Cardiac muscle cell (in vitro differentiated cells and primary cell): ENCODE measurements at regions not wholly inside any gene's neighbourhood (a gene's known extent, or its start where the extent isn't known, plus 50 kb on each side); places are given as distances from the start of the nearest gene placed in this dataset.
"Not testable (repeated sequence)": the region's sequence is repeated elsewhere in the genome, so short reads cannot be mapped to it uniquely, and the experiment has no call there.

Experiments used
- DNase-seq, 2 donors: peaks; one replicate each; pipeline versions ENCODE4 v3.0.0 to v3.0.0-alpha.2; 2010 to 2017; ENCODE audit warnings: low read depth in 1 of 2, low spot score in 1 of 2
- H3K27ac ChIP-seq: fragments of 200-600 bp; sonication (generic); 2 replicates; pipeline ENCODE4 v1.5.1; 2016
- H3K27me3 ChIP-seq: fragments of 200-600 bp; sonication (generic); 2 replicates; pipeline ENCODE4 v1.6.0; 2016; ENCODE audit warnings: control low read depth
- H3K36me3 ChIP-seq: fragments of 200-600 bp; sonication (generic); 2 replicates; pipeline ENCODE4 v1.5.1; 2016; ENCODE audit warnings: control low read depth
- H3K4me1 ChIP-seq: fragments of 200-600 bp; sonication (generic); 2 replicates; pipeline ENCODE4 v1.8.1; 2017; ENCODE audit warnings: low read depth, mild to moderate bottlenecking, mixed run types
- H3K4me3 ChIP-seq: fragments of 200-600 bp; sonication (generic); 2 replicates; pipeline ENCODE4 v1.5.1; 2016; ENCODE audit warnings: mild to moderate bottlenecking
- H3K9me3 ChIP-seq: fragments of 200-600 bp; sonication (generic); 2 replicates; pipeline ENCODE4 v1.5.1; 2017; ENCODE audit warnings: low read depth, mild to moderate bottlenecking, control low read depth
- CTCF ChIP-seq: IDR thresholded peaks from 2 replicates; pipeline ENCODE4 v1.5.1; 2012; ENCODE audit warnings: low read depth, mild to moderate bottlenecking, low read length

DNA sequence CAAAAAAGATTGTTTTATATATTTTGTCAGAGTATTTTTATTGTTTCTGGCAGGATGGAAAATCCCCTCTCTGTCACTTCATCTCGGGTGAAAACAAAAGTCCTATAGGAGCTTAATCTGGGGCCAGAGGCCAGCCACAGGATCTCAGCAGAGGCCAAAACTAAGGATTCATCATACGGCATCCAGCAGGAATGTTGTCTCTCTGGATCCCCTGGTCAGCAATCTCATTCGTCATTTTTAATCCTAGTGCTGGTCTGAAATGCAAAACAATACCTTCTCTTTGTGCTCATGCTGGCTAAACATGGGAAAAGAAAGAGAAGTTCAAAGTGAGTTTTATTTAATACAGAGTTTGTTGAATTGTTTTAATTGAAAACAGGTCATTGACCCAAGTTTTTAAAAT, 482.5 kb upstream of the AUTS2 start:
- H3K36me3 ChIP-seq: no peaks in the 10 kb centered on the region
- H3K9me3 ChIP-seq: no peaks in the 10 kb centered on the region
- no peak overlapping the region for H3K4me3 ChIP-seq
- no peaks in the 10 kb centered on the region for H3K4me1 ChIP-seq
- no peak for TF ChIP-seq CTCF
- no peaks in the 10 kb centered on the region for H3K27me3 ChIP-seq
- DNase-seq: no peak
- H3K27ac ChIP-seq: no peak overlapping the region

DNA sequence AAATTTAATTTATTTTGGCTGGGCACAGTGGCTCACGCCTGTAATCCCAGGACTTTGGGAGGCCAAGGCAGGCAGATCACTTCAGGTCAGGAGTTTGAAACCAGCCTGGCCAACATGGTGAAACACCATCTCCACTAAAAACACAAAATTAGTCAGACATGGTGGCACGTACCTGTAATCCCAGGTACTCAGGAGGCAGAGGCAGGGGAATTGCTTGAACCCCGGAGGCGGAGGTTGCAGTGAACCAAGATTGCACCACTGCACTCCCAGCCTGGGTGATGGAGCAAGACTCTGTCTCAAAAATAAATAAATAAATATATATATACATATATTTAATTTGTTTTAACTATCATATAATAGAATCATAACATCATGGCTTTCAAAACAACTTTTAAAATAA, 482.1 kb upstream of the AUTS2 start:
- not testable (repeated sequence) for H3K27ac ChIP-seq, H3K4me1 ChIP-seq, H3K9me3 ChIP-seq, DNase-seq, H3K4me3 ChIP-seq, H3K27me3 ChIP-seq, H3K36me3 ChIP-seq

- TF ChIP-seq CTCF: no peak
- no peaks in the 10 kb centered on the region for H3K9me3 ChIP-seq
- no peaks in the 10 kb centered on the region for H3K4me1 ChIP-seq
- no peak overlapping the region for H3K27ac ChIP-seq
- no peak for DNase-seq
- no peak overlapping the region for H3K4me3 ChIP-seq
- no peaks in the 10 kb centered on the region for H3K36me3 ChIP-seq
- H3K27me3 ChIP-seq: no peaks in the 10 kb centered on the region
Measured at GRCh38 chr7:69122953-69123352, 475.3 kb upstream of the AUTS2 start.

DNA sequence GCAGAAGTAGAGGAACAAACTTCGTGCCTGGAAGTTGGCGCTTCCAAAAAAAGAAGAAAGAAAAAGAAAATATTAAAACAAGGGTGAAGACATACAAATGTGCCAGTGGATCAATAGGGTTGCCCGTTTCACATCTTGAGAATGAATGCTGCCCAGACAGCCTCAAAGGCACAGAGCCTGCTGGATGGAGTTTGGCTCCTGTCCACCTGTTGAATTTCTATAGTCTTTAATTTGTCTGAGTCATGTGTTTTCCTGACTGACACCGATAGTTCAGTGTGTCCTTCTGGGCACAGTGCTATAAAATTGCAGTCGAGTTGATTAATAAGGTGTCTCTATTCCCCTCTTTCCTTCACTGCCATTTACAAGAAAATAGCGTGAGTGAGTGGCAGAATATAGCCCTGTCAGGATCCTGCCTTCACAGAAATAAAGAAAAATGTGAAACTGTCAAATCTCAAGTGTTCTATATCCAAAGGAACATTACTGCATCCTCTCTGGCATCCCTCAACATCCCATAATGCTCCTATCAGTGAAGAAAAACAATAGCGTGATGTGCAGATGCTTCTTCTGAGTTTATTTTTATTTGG, 471.3 kb upstream of the AUTS2 start:
- TF ChIP-seq CTCF: no peak
- Histone ChIP-seq H3K36me3 (no peaks in the 10 kb centered on the region), H3K27me3 (no peaks in the 10 kb centered on the region), H3K27ac (no peak overlapping the region), H3K9me3 (no peaks in the 10 kb centered on the region), H3K4me3 (no peak overlapping the region), H3K4me1 (no peaks in the 10 kb centered on the region)
- no peak for DNase-seq

- DNase-seq: peak in 1 of 2 donors; percentile 21
- no peaks in the 10 kb centered on the region for H3K36me3 ChIP-seq
- no peaks in the 10 kb centered on the region for H3K9me3 ChIP-seq
- H3K4me1 ChIP-seq: no peaks in the 10 kb centered on the region
- peaks cover 10% of the 10 kb centered on the region for H3K27me3 ChIP-seq
- no peak overlapping the region for H3K27ac ChIP-seq
- no peak for TF ChIP-seq CTCF
- H3K4me3 ChIP-seq: no peak overlapping the region
Measured at GRCh38 chr7:69129524-69129923, 468.8 kb upstream of the AUTS2 start.

DNA sequence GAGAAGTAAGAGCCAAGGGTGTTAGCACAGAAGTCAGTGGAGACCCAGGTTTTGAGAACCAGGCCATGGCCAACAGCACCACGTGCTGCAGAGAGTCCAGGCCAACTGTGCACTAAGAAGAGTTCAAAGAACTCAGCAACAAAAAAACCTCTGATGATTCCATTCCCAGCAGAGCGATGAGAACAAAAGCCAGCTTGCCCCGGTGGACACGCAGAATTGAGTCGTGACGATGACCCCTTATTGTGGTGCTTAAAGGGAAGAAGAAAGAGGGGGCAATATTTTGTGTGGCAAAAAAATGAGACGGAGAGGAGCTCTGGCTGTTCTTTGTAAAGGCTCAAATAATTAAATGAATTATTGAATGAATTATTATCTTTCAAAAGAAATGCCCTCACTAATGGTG, 468.3 kb upstream of the AUTS2 start:
- Histone ChIP-seq H3K4me3 (no peak overlapping the region), H3K4me1 (no peaks in the 10 kb centered on the region), H3K27ac (no peak overlapping the region), H3K9me3 (no peaks in the 10 kb centered on the region), H3K27me3 (peaks cover 10% of the 10 kb centered on the region), H3K36me3 (no peaks in the 10 kb centered on the region)
- no peak for TF ChIP-seq CTCF
- no peak for DNase-seq
